Natural killer cell (primary cell): ENCODE measurements at regions not wholly inside any gene's neighbourhood (a gene's known extent, or its start where the extent isn't known, plus 50 kb on each side); places are given as distances from the start of the nearest gene placed in this dataset.

Experiments
- ATAC-seq, 3 donors: fragments of 150-1000 bp in 2 of 3; fragments of 200-7000 bp in 1 of 3; cut with Tn5 transposase; 1 replicate in 1 of 3; 2 replicates in 2 of 3; pipeline ENCODE4 v1.10.0; 2021; ENCODE audit warnings: mild to moderate bottlenecking in 2 of 3, moderate library complexity in 2 of 3
- DNase-seq, 2 donors: peaks; one replicate each; pipeline versions ENCODE4 v3.0.0 to v3.0.0-alpha.2; 2013 to 2021; ENCODE audit warnings: mixed read lengths in 1 of 2
- H3K27ac ChIP-seq: one replicate; pipeline ENCODE4 v1.5.1; 2013; ENCODE audit warnings: mild to moderate bottlenecking, low read length
- H3K27me3 ChIP-seq: one replicate; pipeline ENCODE4 v1.6.1; 2013; ENCODE audit warnings: low read length; ENCODE audit not compliant: control insufficient read depth, insufficient read depth
- H3K36me3 ChIP-seq: one replicate; pipeline ENCODE4 v1.6.1; 2013; ENCODE audit warnings: low read length; ENCODE audit not compliant: control insufficient read depth, insufficient read depth
- H3K4me1 ChIP-seq: one replicate; pipeline ENCODE4 v1.6.1; 2013; ENCODE audit warnings: low read length; ENCODE audit not compliant: control insufficient read depth, insufficient read depth
- H3K4me3 ChIP-seq: one replicate; pipeline ENCODE4 v1.5.1; 2013; ENCODE audit warnings: low read length
- H3K9me3 ChIP-seq: one replicate; pipeline ENCODE4 v1.6.1; 2013; ENCODE audit warnings: low read length; ENCODE audit not compliant: control insufficient read depth, insufficient read depth
- H3K27ac Mint-ChIP-seq, 2 donors: one replicate each; pipeline ENCODE4 v1.8.0; 2022; ENCODE audit warnings: mild to moderate bottlenecking in 2 of 2, mixed read lengths in 2 of 2, moderate library complexity in 1 of 2
- H3K27me3 Mint-ChIP-seq, 2 donors: one replicate each; pipeline ENCODE4 v1.8.0; 2022; ENCODE audit warnings: low read depth in 2 of 2, mixed read lengths in 2 of 2
- H3K36me3 Mint-ChIP-seq: one replicate; pipeline ENCODE4 v1.8.0; 2022; ENCODE audit warnings: mixed read lengths
- H3K4me1 Mint-ChIP-seq, 2 donors: one replicate each; pipeline ENCODE4 v1.8.0; 2022; ENCODE audit warnings: mixed read lengths in 2 of 2
- H3K4me3 Mint-ChIP-seq: one replicate; pipeline ENCODE4 v1.8.0; 2022; ENCODE audit warnings: mild to moderate bottlenecking, moderate library complexity, mixed read lengths
- H3K9me3 Mint-ChIP-seq, 2 donors: one replicate each; pipeline ENCODE4 v1.8.0; 2022; ENCODE audit warnings: mixed read lengths in 2 of 2
- WGBS: methylation state at CpG from one replicate; pipeline ENCODE4 v1.1.7; 2013; ENCODE audit warnings: missing lambda C conversion rate; ENCODE audit not compliant: insufficient coverage; 5-methylcytosine and 5-hydroxymethylcytosine counted together
- intact Hi-C: fragments of 100-400 bp; cut with micrococcal nuclease; formaldehyde crosslinking; loops from one replicate; pipeline ENCODE4 v1.14.2; 2022
- TF ChIP-seq, protein P1 (sequence below): fragments of 200-600 bp; IDR thresholded peaks from one replicate; pipeline ENCODE4 v1.8.0; 2022; ENCODE audit warnings: antibody characterized with exemption

DNA sequence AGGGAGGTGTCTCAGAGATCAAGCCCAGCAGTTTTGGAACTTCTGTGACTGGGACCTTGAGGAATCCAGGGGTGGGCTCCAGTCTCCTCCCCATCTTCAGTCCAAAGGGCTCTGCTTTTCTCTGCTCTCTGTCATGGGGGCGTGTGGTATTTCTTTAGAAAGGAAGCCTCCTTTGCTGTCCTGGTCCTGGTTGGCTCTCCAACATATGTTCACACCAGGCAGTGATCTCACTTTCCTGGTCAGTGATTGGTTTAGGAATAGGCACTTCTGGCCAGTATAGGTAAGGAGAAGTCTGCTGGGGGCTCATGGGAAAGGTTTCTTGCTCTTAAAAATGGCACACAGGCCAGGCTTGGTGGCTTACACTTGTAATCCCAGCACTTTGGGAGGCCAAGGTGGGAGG, 115.5 kb upstream of the HAAO start:
- no peak overlapping the region for H3K27ac ChIP-seq
- Mint-ChIP-seq H3K36me3 (no peaks in the 10 kb centered on the region), H3K27ac (no peak overlapping the region), H3K27me3 (peaks cover 16 to 18% of the 10 kb centered on the region in 2 donors), H3K4me3 (no peak overlapping the region), H3K4me1 (no peaks in the 10 kb centered on the region), H3K9me3 (no peaks in the 10 kb centered on the region)
- no peaks in the 10 kb centered on the region for H3K9me3 ChIP-seq
- intact Hi-C loops = no loop called here
- no peaks in the 10 kb centered on the region for H3K36me3 ChIP-seq
- H3K4me1 ChIP-seq = no peaks in the 10 kb centered on the region
- WGBS = 83% methylated on average over 1 of the region's 1 CpG
- no peaks in the 10 kb centered on the region for H3K27me3 ChIP-seq
- ATAC-seq (no peak), DNase-seq (no peak)
- TF ChIP-seq, protein P1, sequence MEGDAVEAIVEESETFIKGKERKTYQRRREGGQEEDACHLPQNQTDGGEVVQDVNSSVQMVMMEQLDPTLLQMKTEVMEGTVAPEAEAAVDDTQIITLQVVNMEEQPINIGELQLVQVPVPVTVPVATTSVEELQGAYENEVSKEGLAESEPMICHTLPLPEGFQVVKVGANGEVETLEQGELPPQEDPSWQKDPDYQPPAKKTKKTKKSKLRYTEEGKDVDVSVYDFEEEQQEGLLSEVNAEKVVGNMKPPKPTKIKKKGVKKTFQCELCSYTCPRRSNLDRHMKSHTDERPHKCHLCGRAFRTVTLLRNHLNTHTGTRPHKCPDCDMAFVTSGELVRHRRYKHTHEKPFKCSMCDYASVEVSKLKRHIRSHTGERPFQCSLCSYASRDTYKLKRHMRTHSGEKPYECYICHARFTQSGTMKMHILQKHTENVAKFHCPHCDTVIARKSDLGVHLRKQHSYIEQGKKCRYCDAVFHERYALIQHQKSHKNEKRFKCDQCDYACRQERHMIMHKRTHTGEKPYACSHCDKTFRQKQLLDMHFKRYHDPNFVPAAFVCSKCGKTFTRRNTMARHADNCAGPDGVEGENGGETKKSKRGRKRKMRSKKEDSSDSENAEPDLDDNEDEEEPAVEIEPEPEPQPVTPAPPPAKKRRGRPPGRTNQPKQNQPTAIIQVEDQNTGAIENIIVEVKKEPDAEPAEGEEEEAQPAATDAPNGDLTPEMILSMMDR = no peak
- no peak overlapping the region for H3K4me3 ChIP-seq

DNA sequence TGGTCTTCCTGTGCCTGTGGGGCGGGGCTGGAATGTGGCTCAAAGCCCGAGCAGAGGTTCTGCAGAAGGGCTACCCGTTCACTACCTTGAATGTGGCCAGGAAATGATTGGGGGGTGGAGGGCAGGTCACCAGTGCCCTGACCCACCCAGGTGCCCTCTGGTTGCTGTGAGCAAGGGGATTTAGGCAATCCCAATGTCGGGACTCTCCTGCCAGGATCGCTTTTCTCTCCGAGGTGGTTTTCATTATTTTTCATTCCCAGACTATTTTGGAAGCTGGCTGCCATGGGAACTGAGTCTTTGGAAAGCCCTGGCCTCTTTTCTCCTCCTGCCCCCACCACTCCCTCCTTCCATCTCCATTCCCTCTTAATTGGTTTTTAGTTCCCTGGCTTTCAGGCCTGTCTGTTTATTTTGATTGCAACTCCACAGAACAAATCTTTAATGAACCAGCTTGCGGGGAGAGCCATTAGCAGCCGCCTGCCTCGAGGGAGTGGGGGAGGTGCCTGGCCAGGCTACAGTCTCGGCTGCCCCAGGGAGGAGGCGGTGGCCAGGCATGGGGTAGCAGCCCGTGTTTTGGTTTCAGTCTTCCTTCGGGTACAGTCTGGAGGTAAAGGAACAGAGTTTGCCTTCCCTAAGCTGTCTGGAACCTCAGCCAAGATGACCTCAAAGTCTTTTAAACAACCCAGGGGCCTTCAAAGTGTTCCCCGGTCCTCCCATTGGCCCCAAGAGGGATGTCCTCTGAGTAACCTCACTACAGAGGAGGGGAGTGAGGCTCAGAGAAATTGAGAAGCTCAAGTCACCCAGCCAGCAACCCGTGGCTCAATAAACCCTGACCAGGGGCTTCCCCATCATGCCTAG, 114.4 kb upstream of the HAAO start:
- WGBS = 57% methylated on average over 15 of the region's 15 CpGs
- H3K27ac ChIP-seq = no peak overlapping the region
- DNase-seq = no peak
- Mint-ChIP-seq H3K4me3 (no peak overlapping the region), H3K27ac (no peak overlapping the region), H3K9me3 (no peaks in the 10 kb centered on the region), H3K4me1 (no peaks in the 10 kb centered on the region), H3K36me3 (no peaks in the 10 kb centered on the region), H3K27me3 (peaks cover 16 to 18% of the 10 kb centered on the region in 2 donors)
- TF ChIP-seq, protein P1 = no peak
- H3K4me1 ChIP-seq = no peaks in the 10 kb centered on the region
- no peaks in the 10 kb centered on the region for H3K9me3 ChIP-seq
- H3K4me3 ChIP-seq = no peak overlapping the region
- H3K36me3 ChIP-seq = no peaks in the 10 kb centered on the region
- ATAC-seq = no peak
- intact Hi-C loops = no loop called here
- H3K27me3 ChIP-seq = no peaks in the 10 kb centered on the region

DNA sequence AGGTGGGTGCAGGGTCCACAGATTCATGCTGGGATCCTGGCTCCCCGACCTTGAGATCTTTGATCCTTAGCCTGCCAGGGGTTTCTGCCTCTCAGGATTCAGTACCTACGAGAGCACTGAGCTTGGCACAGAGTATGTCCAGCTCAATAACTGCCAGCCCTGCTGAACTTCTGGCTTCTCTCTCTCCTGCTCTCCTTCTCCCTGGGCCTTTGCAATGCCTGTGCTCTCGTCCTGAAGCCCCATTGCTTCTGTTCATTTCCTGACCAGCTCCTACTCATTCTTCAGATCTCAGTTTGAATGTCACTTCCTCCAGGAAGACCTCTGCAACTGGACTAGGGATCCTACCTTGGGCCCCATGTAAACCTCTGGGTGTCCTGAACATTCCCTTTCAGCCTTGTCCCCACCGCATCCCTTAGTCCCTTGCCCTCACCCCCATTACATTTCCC, 113.8 kb upstream of the HAAO start:
- H3K4me3 ChIP-seq = no peak overlapping the region

More for the DNA sequence above, 113.8 kb upstream of the HAAO start:
- no peak overlapping the region for H3K27ac ChIP-seq
- no peaks in the 10 kb centered on the region for H3K4me1 ChIP-seq
- H3K36me3 Mint-ChIP-seq = no peaks in the 10 kb centered on the region
- no peak overlapping the region for H3K4me3 Mint-ChIP-seq
- DNase-seq = no peak
- no peaks in the 10 kb centered on the region for H3K36me3 ChIP-seq
- no peaks in the 10 kb centered on the region for H3K27me3 ChIP-seq
- H3K9me3 Mint-ChIP-seq = no peaks in the 10 kb centered on the region
- H3K27me3 Mint-ChIP-seq = peaks cover 16 to 18% of the 10 kb centered on the region in 2 donors
- no peak overlapping the region for H3K27ac Mint-ChIP-seq
- H3K4me1 Mint-ChIP-seq = no peaks in the 10 kb centered on the region
- TF ChIP-seq, protein P1 = no peak
- 59% methylated on average over 4 of the region's 4 CpGs for WGBS
- intact Hi-C loops = no loop called here
- H3K9me3 ChIP-seq = no peaks in the 10 kb centered on the region
- ATAC-seq = no peak
